Upper lobe of left lung (tissue), 4 donors: ENCODE measurements at regions not wholly inside any gene's neighbourhood (a gene's known extent, or its start where the extent isn't known, plus 50 kb on each side); places are given as distances from the start of the nearest gene placed in this dataset.
"Not testable (repeated sequence)": the region's sequence is repeated elsewhere in the genome, so short reads cannot be mapped to it uniquely, and the experiment has no call there.

Source experiments
- EP300 ChIP-seq, 4 donors: sonication (generic); formaldehyde crosslinking; IDR thresholded peaks; one replicate each; pipeline ENCODE4 v1.5.1; 2017; ENCODE audit warnings: antibody characterized with exemption in 4 of 4, control low read depth in 2 of 4
- POLR2A ChIP-seq, 4 donors: fragments of 450-650 bp; IDR thresholded peaks; one replicate each; pipeline ENCODE4 v1.5.1; 2016 to 2017; ENCODE audit warnings: antibody characterized with exemption in 4 of 4, mild to moderate bottlenecking in 2 of 4
- POLR2AphosphoS5 ChIP-seq, 2 donors: sonication (generic); formaldehyde crosslinking; IDR thresholded peaks; one replicate each; pipeline ENCODE4 v1.5.1; 2017; ENCODE audit warnings: antibody characterized with exemption in 2 of 2
- TF ChIP-seq, protein P1 (sequence below), 6 experiments: fragments of 450-650 bp in 4 of 6; fragments of 200-600 bp in 2 of 6; sonication (generic) in 2 of 6; IDR thresholded peaks; one replicate each; pipeline ENCODE4 v1.5.1; 2016 to 2019; ENCODE audit warnings: antibody characterized with exemption in 6 of 6

DNA sequence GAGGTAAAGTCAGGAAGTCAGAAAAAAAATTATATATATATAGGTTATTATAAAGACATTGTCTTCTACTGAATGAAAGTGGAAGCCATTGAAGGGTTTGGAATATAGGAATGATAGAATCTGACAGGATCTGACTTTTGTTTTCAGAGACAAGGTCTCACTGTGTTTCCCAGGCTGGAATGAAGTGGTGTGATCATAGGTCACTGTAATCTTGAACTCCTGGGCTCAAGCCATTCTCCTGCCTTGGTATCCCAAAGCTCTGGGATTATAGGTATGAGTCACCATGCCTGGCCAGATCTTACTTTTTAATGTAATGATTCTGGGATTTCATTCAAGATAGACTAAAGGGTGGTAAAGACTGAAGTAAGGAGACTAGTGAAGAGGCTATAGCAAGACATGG lies 91.6 kb upstream of the RGPD2 start:
- not testable (repeated sequence) for TF ChIP-seq POLR2A, POLR2AphosphoS5, EP300 (IDR thresholded peaks at IDR 0.05)
- TF ChIP-seq, protein P1, sequence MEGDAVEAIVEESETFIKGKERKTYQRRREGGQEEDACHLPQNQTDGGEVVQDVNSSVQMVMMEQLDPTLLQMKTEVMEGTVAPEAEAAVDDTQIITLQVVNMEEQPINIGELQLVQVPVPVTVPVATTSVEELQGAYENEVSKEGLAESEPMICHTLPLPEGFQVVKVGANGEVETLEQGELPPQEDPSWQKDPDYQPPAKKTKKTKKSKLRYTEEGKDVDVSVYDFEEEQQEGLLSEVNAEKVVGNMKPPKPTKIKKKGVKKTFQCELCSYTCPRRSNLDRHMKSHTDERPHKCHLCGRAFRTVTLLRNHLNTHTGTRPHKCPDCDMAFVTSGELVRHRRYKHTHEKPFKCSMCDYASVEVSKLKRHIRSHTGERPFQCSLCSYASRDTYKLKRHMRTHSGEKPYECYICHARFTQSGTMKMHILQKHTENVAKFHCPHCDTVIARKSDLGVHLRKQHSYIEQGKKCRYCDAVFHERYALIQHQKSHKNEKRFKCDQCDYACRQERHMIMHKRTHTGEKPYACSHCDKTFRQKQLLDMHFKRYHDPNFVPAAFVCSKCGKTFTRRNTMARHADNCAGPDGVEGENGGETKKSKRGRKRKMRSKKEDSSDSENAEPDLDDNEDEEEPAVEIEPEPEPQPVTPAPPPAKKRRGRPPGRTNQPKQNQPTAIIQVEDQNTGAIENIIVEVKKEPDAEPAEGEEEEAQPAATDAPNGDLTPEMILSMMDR (IDR thresholded peaks at IDR 0.05), result not testable (repeated sequence)
